ENCODE measurements at regions not wholly inside any gene's neighbourhood (a gene's known extent, or its start where the extent isn't known, plus 50 kb on each side); places are given as distances from the start of the nearest gene placed in this dataset.
"Not testable (repeated sequence)": the region's sequence is repeated elsewhere in the genome, so short reads cannot be mapped to it uniquely, and the experiment has no call there.

DNA sequence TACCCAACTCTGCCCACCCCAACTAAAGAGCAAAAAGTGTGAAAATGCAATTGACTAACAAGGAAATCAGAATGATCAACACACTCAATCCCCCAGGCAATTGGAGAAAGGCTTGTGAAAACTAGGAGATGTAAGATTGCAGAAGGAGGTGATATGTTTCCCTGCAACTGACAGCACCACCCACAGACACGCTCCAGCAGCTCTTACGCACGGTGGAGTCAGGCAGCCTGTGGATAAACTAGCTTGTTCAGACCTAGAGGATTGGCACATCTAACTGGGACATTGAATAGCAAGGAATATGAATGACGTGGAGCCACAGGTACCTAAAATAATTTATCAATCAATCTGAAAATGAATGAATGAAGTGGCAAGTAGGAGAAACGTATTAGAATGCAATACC is 125.7 kb upstream of the MYO3A start:
- no peak for DNase-seq

GRCh38 chr10:25811052-25811685 is 122.9 kb upstream of the MYO3A start:
- DNase-seq, result no peak

DNA sequence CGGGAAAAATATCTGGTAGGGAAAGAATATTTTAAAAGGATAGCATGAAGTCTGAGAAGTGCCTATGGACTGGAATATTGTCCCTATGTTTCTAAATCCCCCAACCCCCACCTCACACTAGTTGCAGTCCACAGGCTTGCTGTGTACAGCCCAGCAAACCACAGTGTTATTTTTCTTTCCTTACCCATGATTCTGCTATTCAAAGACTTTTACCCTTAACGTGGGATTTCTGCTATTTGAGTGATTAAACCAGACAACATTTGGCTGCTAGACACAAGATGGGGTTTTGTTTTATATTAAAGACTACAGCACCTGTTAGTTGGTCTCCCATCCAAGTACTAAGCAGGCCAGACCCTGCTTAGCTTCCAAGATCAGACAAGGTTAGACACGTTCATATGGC is 120.5 kb upstream of the MYO3A start:
- no peak for DNase-seq

DNA sequence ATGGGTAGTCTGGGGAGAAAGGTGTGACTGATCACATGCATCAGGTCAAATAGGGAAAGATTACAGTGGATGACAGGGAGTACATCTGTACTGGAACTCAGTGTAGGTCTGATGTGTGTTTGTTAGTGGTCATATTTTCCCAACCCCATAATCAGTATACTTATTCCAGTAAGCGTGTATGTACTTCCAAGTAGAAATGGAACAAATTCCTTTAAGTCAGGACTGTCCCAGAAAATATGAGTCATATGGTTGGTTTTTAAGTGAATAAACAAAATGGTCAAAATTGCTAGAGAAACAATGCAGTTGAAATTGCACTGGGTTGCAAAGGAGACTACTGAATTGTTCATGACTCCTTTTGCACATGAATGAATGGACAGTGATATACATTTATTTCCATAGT is 118.8 kb upstream of the MYO3A start:
- DNase-seq, result no peak

GRCh38 chr10:25815999-25816768 is 117.8 kb upstream of the MYO3A start:
- DNase-seq, result no peak

DNA sequence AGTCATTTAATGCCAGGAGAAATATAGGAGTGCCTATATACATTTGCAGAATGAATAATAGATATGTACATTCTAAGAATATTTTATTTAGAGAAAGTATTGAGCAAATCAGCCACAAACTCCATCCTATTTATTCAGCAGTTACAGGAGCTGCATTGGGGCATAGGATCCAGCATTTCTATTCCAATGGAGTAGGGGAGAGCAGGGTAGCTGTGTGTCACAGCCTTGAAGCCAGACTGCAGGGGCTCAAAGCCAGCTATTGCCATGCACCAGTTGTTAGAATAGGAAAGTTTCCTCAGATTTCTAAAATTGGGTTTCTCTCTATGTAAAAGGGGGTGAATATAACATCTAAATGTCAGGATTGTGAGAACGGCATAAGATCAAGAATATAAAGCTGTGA is 116.8 kb upstream of the MYO3A start:
- no peak for DNase-seq

DNA sequence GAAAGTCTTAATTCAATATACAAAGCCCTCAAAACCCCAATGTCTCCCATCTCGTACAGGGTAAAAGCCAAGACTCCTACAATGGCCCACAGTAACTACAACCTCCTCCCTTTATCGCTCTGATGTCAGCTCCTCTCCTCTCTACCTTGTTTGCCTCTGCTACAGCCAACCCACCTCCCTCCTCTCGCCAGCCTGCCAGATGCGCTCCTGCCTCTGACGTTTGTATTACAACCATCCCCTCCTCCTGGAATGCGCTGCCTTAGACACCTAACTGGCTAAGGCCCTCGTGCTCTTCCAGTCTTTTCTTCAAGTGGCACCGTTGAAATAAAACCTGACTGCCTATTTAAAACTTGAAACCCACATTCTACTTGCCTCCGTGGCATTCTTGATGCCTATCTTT is 115.3 kb upstream of the MYO3A start:
- DNase-seq, result no peak

DNA sequence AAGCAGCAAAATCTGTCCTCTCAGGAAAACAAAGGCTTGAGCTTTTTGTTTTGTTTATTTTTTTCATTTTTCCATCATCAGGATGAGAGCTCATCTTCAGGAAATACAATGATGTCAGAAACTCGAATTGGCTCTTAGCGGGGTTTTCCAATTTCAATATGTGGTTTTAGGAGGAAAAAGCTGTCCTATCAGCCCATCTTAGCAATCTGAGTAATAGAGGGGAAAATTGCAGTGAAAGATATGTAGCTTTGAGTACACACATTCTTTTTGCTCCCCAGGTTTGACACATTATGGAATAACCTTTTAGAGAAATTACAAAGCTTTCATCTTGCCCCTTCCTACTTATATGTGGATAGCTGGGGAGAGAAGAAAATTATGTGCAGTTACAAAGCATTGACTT is 113.6 kb upstream of the MYO3A start:
- no peak for DNase-seq

DNA sequence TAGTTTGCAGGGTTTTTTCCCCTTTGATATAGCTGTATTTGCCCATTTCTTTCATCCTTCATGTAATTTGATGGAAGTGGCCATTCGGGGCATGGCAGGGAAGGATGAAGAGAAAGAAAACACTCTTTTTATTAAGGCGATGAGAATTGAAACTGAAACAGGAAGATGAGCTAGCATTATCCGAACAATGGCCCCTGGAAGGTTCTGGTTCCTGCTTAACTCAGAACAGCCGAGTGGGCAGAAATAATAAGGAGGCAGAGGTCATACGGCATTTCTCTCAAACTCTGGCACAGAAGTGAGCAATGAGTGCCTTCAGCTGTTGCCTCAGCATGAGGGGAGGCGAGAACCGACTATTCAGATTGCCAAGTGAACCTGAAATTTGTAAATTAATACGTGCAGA is 113.2 kb upstream of the MYO3A start:
- DNase-seq, result no peak

DNA sequence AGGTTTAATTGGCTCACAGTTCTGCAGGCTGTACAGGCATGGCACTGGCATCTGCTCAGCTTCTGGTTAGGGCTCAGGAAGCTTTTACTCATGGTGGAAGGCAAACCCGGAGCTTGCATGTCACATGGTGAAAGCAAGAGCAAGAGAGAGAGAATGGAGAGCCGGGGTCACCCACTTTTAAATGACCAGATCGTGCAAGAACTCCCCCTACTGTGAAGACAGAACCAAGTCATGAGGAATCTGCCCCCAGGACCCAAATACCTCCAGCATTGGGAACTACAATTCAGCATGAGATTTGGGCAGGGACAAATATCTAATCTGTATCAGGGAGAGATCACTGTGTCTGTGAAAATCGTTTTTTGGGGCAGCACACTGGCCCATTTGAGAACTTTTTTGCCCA is 110.0 kb upstream of the MYO3A start:
- no peak for DNase-seq

- no peak for DNase-seq
These were observed 105.6 kb upstream of the MYO3A start for GRCh38 chr10:25828475-25828874.

DNA sequence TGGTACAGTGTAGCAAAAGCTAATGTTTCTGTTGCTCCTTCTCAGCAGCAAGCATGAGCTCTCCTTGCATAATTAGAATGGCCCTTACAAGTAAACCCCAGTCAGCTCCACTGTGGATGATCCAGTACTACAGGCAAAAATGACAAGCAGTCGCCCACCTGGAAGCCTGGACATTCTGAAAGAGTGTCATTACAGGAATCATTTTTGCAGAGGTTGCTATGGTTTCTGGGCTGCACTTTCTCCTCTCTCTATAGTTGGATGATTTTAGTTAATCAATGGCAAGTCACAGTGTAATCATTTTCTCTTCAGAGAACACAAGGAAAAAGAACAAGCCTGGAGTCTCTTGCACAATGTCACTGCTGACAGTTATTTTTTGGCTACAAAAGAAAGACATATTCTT is 102.9 kb upstream of the MYO3A start:
- DNase-seq, result no peak

DNA sequence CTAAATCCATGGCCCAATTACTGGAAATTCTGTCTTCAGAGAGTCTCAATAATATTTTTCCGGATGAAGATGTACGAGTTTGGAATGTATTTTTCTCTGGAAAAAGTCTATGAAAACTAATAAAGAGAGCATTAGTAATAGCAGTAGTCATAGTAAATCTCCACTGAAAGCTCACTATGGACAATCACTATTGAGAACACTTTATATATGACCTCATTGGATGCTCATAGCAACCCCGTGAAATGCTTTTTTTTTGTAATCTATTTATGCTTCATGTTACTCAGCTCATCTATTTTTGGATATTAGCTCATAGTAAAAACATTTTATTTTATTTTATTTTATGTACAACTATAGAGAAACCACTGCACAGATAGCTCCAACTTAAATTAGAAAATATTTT is 94.3 kb upstream of the MYO3A start:
- no peak for DNase-seq

DNA sequence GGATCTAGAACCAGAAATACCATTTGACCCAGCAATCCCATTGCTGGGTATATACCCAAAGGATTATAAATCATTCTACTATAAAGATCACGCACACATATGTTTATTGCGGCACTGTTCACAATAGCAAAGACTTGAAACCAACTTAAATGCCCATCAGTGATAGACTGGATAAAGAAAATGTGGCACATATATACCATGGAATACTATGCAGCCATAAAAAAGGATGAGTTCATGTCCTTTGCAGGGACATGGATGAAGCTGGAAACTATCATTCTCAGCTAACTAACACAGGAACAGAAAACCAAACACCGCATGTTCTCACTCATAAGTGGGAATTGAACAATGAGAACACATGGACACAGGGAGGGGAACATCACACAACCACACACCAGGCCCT is 93.2 kb upstream of the MYO3A start:
- DNase-seq, result not testable (repeated sequence)

- no peak for DNase-seq
These were observed 91.9 kb upstream of the MYO3A start for GRCh38 chr10:25842146-25842545.

DNA sequence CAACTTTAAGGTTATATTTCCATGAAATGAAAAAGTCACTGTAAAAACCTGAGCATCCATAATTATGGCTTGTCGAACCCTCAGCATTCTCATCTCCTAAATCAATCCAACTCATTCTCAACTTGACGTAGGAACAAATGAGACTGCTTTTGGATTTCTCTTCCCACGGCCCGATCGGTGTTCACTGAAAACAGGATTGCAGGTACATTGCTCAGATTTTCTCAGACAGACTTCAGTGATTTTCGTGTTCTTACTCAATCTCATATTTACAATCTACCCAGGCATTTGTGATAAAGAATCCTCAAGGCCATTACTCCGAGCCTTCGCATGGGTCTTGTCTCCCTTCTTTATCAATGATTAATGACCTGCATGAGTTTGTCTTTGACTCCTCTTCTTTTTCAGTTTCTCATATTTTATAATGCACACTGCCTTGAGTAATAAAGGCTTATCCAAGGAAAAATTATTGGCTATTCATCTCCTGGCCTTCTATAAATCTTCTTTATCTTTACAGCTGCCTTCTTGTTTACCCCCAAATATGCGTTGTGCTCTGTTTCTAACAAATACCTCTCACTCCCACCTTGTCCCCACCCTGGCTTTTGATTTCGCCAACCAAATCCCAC is 90.4 kb upstream of the MYO3A start:
- no peak for DNase-seq

- not testable (repeated sequence) for DNase-seq
These were observed 89.3 kb upstream of the MYO3A start for GRCh38 chr10:25844716-25845115.

GRCh38 chr10:25849268-25849667 is 84.8 kb upstream of the MYO3A start:
- DNase-seq, result no peak

DNA sequence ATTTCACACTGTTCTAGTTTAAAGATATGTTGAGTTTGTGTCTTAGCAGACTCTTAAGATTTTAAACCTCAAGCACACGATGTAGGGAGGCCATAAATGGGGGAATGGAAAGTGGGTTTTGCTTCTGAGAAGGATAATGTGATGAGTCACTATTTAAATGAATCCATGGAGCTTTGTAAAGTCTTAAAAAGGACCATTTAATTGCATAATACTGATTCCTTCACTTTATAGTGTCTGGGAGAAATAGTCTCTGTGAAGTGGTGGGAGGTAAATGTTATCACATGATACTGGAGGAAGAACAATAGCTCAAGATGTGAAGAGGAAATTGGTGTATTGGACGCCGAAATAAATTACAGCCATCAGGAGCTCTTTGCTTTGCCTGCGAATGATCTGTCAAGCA is 84.0 kb upstream of the MYO3A start:
- DNase-seq, result no peak

- DNase-seq, result no peak
These were observed 82.5 kb upstream of the MYO3A start for GRCh38 chr10:25851548-25851947.

DNA sequence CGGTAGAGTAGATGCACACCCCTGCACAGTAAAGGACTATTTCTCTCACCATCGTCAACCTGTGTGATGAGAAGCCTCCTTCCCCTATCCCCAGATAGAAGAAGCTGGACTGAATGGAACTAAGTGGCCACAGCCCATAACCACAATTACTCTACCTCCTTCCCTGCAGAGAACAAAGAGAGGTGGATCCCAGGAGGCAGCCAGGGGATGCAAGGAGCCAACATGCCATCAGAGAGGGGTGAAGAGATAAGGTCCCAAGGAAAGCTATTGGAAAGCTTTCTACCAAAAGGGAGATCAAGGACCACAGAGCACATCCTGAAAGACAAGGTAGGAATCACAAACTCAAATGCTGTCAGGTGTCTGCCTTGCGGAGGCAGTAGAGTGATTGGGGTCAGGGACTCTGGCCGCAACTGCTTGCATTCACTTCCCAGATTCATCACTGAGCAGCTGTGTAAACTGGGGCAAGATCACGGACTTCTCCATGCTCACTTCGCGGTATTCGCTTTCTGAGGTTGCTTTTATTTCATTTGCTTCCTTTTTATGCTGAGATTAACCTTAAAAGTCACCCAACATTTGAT is 81.6 kb upstream of the MYO3A start:
- no peak for DNase-seq

GRCh38 chr10:25858076-25858475 is 76.0 kb upstream of the MYO3A start:
- no peak for DNase-seq

DNA sequence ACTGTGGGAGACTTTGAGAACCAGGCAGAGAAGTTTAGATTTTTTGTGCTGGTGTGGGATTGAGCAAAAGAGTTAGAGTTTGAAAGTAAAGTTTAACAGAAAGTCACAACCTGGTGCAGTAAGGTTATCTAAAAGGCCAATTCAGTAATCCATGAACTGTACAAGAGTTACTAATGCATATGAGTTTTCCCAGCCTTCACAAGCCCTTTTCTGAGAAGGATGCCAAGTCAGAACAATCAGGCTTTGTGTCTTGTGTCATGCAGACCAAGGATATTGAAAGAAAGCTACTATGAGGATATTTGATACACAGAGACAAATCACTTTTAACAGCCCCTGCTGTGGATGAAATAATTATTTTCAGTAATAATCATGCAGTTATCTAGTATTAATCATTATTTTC is 68.8 kb upstream of the MYO3A start:
- no peak for DNase-seq

DNA sequence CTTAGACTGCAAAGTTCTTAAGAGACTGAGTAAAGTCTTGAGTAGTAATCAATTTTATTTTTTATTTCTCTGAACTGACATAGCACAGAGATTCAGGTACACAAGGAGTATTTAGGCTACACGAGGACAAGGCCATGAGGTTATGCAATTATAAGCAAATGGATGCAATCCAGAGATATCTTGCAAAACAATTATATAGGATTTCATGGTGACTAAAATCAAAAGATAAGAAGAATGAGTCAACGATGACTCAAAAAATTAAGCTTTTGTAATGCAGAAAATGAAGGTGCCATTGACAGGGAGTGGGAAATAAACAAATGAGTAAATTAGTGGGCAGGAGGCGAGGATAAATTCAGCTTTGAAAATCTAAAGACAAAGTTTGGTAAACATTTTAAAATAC is 66.7 kb upstream of the MYO3A start:
- no peak for DNase-seq

All from right kidney (tissue), 1 donor.